Endothelial cell of umbilical vein (primary cell): ENCODE measurements at regions not wholly inside any gene's neighbourhood (a gene's known extent, or its start where the extent isn't known, plus 50 kb on each side); places are given as distances from the start of the nearest gene placed in this dataset.

Source experiments
- BruUV-seq: library from RNA; stranded (reverse); fragments of 400-500 nt; replicated peaks from 2 replicates; lab custom pipeline; 2021; lab: Mats Ljungman, UMichigan
- CTCF ChIA-PET: fragments of 300-600, 350-600 bp; sonication (Branson Sonifier 250); formaldehyde crosslinking; loops from one replicate; lab custom pipeline; 2021; ENCODE audit warnings: antibody characterized with exemption, inconsistent platforms; lab: Charles Lee
- POLR2A ChIA-PET: fragments of 300-600, 350-600 bp; sonication (Branson Sonifier 250); formaldehyde crosslinking; loops from one replicate; lab custom pipeline; 2021; ENCODE audit warnings: antibody characterized with exemption, inconsistent platforms; lab: Charles Lee
- DNase-seq: peaks from one replicate; pipeline ENCODE4 v3.0.0-alpha.2; 2011; ENCODE audit warnings: low read depth, low spot score
- FAIRE-seq: peaks from 2 replicates; lab custom pipeline; 2011; peaks lifted over from hg19 to GRCh38; lab: Jason Lieb, UNC
- H2AFZ ChIP-seq: 2 replicates; pipeline ENCODE4 v1.6.0; 2012; ENCODE audit warnings: low read depth, low read length, control low read depth, inconsistent platforms
- H3K27ac ChIP-seq: 2 replicates; pipeline ENCODE4 v1.5.1; 2011; ENCODE audit warnings: low read depth, mild to moderate bottlenecking, control low read depth, low read length, moderate library complexity; ENCODE audit not compliant: insufficient read depth
- H3K27me3 ChIP-seq, 2 experiments: 2 replicates each; pipeline versions ENCODE4 v1.6.0 to v1.6.1; 2011; ENCODE audit warnings: low read length in 2 of 2, mixed read lengths in 1 of 2; ENCODE audit not compliant: control insufficient read depth in 2 of 2, insufficient read depth in 2 of 2
- H3K36me3 ChIP-seq, 2 experiments: 2 replicates in 1 of 2; 3 replicates in 1 of 2; pipeline ENCODE4 v1.5.1; 2011; ENCODE audit warnings: low read length in 2 of 2, mild to moderate bottlenecking in 1 of 2, moderate library complexity in 1 of 2; ENCODE audit not compliant: control insufficient read depth in 2 of 2, insufficient read depth in 2 of 2; ENCODE audit errors: extremely low read depth in 1 of 2
- H3K4me1 ChIP-seq: 3 replicates; pipeline ENCODE4 v1.5.1; 2011; ENCODE audit warnings: mild to moderate bottlenecking, low read length; ENCODE audit not compliant: control insufficient read depth, insufficient read depth; ENCODE audit errors: extremely low read depth
- H3K4me2 ChIP-seq: 2 replicates; pipeline ENCODE4 v1.6.1; 2011; ENCODE audit warnings: low read length, control low read depth, mixed read lengths; ENCODE audit not compliant: insufficient read depth
- H3K4me3 ChIP-seq, 3 experiments: fragments of 200-600 bp in 1 of 3; sonication (generic), shearing (Covaris generic) in 1 of 3; replicated peaks in 1 of 3; 2 replicates each; pipeline ENCODE4 v1.5.1; 2011 to 2016; ENCODE audit warnings: control low read depth in 3 of 3, low read length in 3 of 3, mild to moderate bottlenecking in 2 of 3, inconsistent platforms in 1 of 3, low read depth in 1 of 3, moderate library complexity in 1 of 3; ENCODE audit not compliant: insufficient read depth in 1 of 3
- H3K79me2 ChIP-seq: 2 replicates; pipeline ENCODE4 v1.6.0; 2012; ENCODE audit warnings: low read length, inconsistent platforms; ENCODE audit not compliant: control insufficient read depth, insufficient read depth
- H3K9ac ChIP-seq: replicated peaks from 2 replicates; pipeline ENCODE3; 2011; ENCODE audit warnings: low read length, control low read depth; ENCODE audit not compliant: insufficient read depth; ENCODE audit errors: extremely low read depth
- H3K9me1 ChIP-seq: replicated peaks from 3 replicates; pipeline ENCODE4 v1.6.0; 2011; ENCODE audit warnings: mild to moderate bottlenecking, low read length; ENCODE audit not compliant: control insufficient read depth, insufficient read depth; ENCODE audit errors: extremely low read depth
- H3K9me3 ChIP-seq: replicated peaks from 2 replicates; pipeline ENCODE4 v1.5.1; 2012; ENCODE audit warnings: low read length, inconsistent platforms; ENCODE audit not compliant: control insufficient read depth, insufficient read depth
- H4K20me1 ChIP-seq: replicated peaks from 2 replicates; pipeline ENCODE3; 2011; ENCODE audit warnings: mild to moderate bottlenecking, low read length; ENCODE audit not compliant: control insufficient read depth, insufficient read depth; ENCODE audit errors: extremely low read depth
- EZH2 ChIP-seq: IDR thresholded peaks from 2 replicates; pipeline ENCODE4 v1.6.1; 2012; ENCODE audit warnings: borderline replicate concordance, low read depth, mild to moderate bottlenecking, moderate library complexity, low read length, inconsistent platforms; ENCODE audit not compliant: severe bottlenecking
- FOS ChIP-seq: IDR thresholded peaks from 2 replicates; pipeline ENCODE4 v1.6.1; 2011; ENCODE audit warnings: mild to moderate bottlenecking, low read length, moderate library complexity, borderline replicate concordance; ENCODE audit not compliant: insufficient read depth
- GATA2 ChIP-seq: IDR thresholded peaks from 2 replicates; pipeline ENCODE4 v1.7.0; 2011; ENCODE audit warnings: low read depth, mild to moderate bottlenecking, moderate library complexity, mixed read lengths, low read length; ENCODE audit not compliant: insufficient read length, insufficient read depth
- JUN ChIP-seq: IDR thresholded peaks from 2 replicates; pipeline ENCODE4 v1.6.1; 2011; ENCODE audit warnings: borderline replicate concordance, low read depth; ENCODE audit not compliant: insufficient read length, insufficient read depth
- MYC ChIP-seq: IDR thresholded peaks from one replicate; pipeline ENCODE4 v1.6.1; 2011; ENCODE audit warnings: mild to moderate bottlenecking, low read depth, low read length
- POLR2A ChIP-seq: IDR thresholded peaks from 2 replicates; pipeline ENCODE4 v1.6.1; 2012; ENCODE audit warnings: low read depth, mild to moderate bottlenecking, control low read depth, low read length
- POLR2AphosphoS5 ChIP-seq: IDR thresholded peaks from 2 replicates; pipeline ENCODE4 v1.6.1; 2012; ENCODE audit warnings: low read depth, mild to moderate bottlenecking, control low read depth, low read length, moderate library complexity; ENCODE audit not compliant: insufficient read depth
- dilution Hi-C: fragments of 300-500 bp; cut with MboI; formaldehyde crosslinking; loops from one replicate; pipeline ENCODE4 v1.15.0; 2019; ENCODE audit warnings: low sequenced_read_pairs; ENCODE audit not compliant: extremely low pct_ligation_motif_present
- intact Hi-C: fragments of 100-400 bp; cut with micrococcal nuclease; formaldehyde crosslinking; loops from one replicate; pipeline ENCODE4 v1.10.0; 2022
- TF ChIP-seq, protein P1 (sequence below): IDR thresholded peaks from 2 replicates; pipeline ENCODE4 v1.6.1; 2011; ENCODE audit not compliant: insufficient read depth, insufficient read length
- TF ChIP-seq, protein P2 (sequence below), 2 donors: IDR thresholded peaks; 1 replicate in 1 of 2; 2 replicates in 1 of 2; pipeline ENCODE4 v1.5.1; 2011; ENCODE audit warnings: low read length in 2 of 2, mild to moderate bottlenecking in 2 of 2, moderate library complexity in 2 of 2, control low read depth in 1 of 2, inconsistent platforms in 1 of 2, low read depth in 1 of 2; ENCODE audit not compliant: insufficient read depth in 1 of 2; ENCODE audit errors: extremely low read depth in 1 of 2

DNA sequence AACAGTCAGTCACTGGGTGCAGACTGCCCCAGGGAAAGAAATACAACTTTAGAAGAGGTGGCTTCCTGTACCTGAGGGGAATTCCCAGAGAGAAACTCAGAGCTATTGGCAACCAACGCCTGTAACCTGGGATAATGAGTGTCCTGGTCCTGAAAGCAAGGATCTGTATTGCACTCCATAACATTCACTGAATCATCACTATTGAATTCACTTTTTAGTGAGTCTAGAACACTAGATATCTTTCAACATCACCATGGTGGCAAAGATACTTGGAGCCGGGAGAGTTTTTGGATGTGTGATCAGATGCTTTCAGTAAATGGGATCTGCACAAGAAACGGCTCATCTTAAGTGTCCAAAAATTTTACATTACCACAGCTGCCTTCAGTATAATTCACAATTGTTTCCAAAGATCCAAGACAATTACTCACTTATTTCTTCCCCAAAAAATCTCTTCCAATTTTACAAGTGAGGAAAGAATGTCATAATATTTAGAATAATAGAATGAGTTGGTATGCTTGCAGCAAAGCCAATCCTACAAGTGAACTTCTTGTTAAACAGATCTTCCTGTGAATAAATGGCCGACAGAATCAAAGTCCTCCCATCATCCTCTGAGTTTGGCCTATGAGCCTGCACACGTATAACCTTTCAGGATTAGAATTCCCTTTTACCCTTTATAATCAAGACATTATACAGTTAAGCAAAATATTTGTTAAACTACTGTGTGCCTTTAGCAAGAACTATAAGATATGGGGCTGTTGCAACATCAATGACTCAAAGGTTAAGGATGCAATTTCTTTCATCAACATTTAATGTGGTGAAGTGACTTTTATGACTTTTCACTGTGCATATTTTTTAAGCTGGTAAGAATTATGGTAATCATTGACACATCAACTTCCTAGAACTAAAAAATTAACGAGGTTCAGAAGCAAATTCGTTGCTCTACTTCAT, 243.3 kb upstream of the COL8A1 start:
- intact Hi-C loops (no loop called here), dilution Hi-C loops (no loop called here)
- peaks cover 5% of the 10 kb centered on the region for H3K9me3 ChIP-seq
- no peak overlapping the region for H3K4me2 ChIP-seq
- DNase-seq (no peak), FAIRE-seq (peak; percentile 35)
- H4K20me1 ChIP-seq: no peaks in the 10 kb centered on the region
- H3K27me3 ChIP-seq: no peaks in the 10 kb centered on the region
- no TSS peak for BruUV-seq
- no peaks in the 10 kb centered on the region for H3K79me2 ChIP-seq
- H2AFZ ChIP-seq: no peak overlapping the region
- no peak overlapping the region for H3K27ac ChIP-seq
- H3K36me3 ChIP-seq: no peaks in the 10 kb centered on the region
- CTCF ChIA-PET: no interaction called here
- no peak overlapping the region for H3K4me3 ChIP-seq
- no peaks in the 10 kb centered on the region for H3K9me1 ChIP-seq
- H3K4me1 ChIP-seq: no peaks in the 10 kb centered on the region
- POLR2A ChIA-PET: no interaction called here
- no peak overlapping the region for H3K9ac ChIP-seq
- TF ChIP-seq, protein P1, sequence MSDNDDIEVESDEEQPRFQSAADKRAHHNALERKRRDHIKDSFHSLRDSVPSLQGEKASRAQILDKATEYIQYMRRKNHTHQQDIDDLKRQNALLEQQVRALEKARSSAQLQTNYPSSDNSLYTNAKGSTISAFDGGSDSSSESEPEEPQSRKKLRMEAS: no peak
- TF ChIP-seq JUN: no peak
- no peak for TF ChIP-seq POLR2A
- no peak for TF ChIP-seq MYC
- no peak for TF ChIP-seq GATA2
- no peak for TF ChIP-seq EZH2
- TF ChIP-seq, protein P2, sequence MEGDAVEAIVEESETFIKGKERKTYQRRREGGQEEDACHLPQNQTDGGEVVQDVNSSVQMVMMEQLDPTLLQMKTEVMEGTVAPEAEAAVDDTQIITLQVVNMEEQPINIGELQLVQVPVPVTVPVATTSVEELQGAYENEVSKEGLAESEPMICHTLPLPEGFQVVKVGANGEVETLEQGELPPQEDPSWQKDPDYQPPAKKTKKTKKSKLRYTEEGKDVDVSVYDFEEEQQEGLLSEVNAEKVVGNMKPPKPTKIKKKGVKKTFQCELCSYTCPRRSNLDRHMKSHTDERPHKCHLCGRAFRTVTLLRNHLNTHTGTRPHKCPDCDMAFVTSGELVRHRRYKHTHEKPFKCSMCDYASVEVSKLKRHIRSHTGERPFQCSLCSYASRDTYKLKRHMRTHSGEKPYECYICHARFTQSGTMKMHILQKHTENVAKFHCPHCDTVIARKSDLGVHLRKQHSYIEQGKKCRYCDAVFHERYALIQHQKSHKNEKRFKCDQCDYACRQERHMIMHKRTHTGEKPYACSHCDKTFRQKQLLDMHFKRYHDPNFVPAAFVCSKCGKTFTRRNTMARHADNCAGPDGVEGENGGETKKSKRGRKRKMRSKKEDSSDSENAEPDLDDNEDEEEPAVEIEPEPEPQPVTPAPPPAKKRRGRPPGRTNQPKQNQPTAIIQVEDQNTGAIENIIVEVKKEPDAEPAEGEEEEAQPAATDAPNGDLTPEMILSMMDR (IDR thresholded peaks at IDR 0.05; ENCODE audit: extremely low read depth in 1 of 2, insufficient read depth in 1 of 2, low read depth in 1 of 2, low read length in 2 of 2): no peak
- TF ChIP-seq POLR2AphosphoS5: no peak
- no peak for TF ChIP-seq FOS
